ENCODE measurements at regions not wholly inside any gene's neighbourhood (a gene's known extent, or its start where the extent isn't known, plus 50 kb on each side); places are given as distances from the start of the nearest gene placed in this dataset.

DNA sequence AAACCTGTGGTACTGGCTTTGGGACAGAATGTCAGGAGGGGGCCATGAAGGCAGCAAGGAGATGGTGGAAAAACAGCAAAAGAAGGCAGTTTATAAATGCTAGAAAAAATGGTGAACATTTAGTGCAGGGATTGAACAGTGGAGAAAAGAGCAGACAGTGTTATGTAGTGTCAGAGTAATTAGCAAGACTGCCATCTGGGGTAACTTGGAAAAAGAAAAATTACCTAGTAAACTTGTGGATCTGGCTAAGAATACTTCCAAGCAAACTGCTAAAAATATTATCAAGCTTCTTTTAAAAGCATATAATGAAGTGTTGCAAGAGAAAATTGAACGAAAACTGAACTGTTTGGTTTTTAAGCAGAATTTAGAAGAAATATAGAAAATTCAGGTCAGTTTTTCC lies 267.8 kb downstream of the INSIG2 start:
- ChIA-PET POLR2A (no interaction called here), CTCF (interaction anchor here (1.7 kb wide), 1 partner anchor 21 kb away, joined by 3 read pairs; no protein-coding TSS in a partner anchor)
- Histone ChIP-seq H3K4me2 (no peak overlapping the region), H3K4me3 (no peak overlapping the region), H3K4me1 (no peaks in the 10 kb centered on the region), H3K9me3 (0 out of 3 replicates have a peak, but pooled peaks cover 3% of the 10 kb centered on the region), H3K27ac (no peak overlapping the region)
- 0% methylated on average over 1 of the region's 1 CpG for WGBS (ENCODE audit: missing lambda C conversion rate)
- no peak for ATAC-seq
- no peak for FAIRE-seq
- TF ChIP-seq NR3C1 (IDR thresholded peaks at IDR 0.05) (no peak), EHF (CRISPR knock-in tag; IDR thresholded peaks at IDR 0.05) (no peak)
- TF ChIP-seq, protein P1, sequence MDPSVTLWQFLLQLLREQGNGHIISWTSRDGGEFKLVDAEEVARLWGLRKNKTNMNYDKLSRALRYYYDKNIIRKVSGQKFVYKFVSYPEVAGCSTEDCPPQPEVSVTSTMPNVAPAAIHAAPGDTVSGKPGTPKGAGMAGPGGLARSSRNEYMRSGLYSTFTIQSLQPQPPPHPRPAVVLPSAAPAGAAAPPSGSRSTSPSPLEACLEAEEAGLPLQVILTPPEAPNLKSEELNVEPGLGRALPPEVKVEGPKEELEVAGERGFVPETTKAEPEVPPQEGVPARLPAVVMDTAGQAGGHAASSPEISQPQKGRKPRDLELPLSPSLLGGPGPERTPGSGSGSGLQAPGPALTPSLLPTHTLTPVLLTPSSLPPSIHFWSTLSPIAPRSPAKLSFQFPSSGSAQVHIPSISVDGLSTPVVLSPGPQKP (IDR thresholded peaks at IDR 0.05; ENCODE audit: low read depth, low read length): no peak
- no peak for DNase-seq (ENCODE audit: low read depth in 1 of 2, low spot score in 1 of 2)

DNA sequence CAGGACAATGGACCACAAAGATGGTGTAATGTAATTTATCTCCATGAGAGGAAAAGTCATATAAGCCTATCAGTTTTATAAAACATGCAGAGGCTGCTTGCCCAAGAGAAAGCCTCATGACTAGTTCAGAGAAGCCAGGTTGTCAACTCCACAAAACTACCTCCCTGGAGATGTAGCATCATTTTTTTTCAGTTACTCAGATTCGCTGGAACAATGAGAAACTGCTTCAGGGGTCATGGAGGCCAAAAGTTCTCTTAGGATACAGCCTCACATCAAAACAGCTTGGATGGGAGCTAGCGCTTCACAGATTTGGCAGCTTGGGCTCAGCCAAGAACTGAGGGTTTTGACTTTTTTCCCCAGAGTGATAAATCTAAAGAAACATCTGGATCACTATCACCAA lies 263.5 kb downstream of the INSIG2 start:
- FAIRE-seq (no peak), DNase-seq (ENCODE audit: low read depth in 1 of 2, low spot score in 1 of 2) (no peak), ATAC-seq (no peak)
- Histone ChIP-seq H3K9me3 (no peaks in the 10 kb centered on the region), H3K27ac (no peak overlapping the region), H3K4me2 (no peak overlapping the region), H3K4me1 (no peaks in the 10 kb centered on the region), H3K4me3 (no peak overlapping the region)
- TF ChIP-seq CHD4 (IDR thresholded peaks at IDR 0.05; ENCODE audit: borderline replicate concordance) (no peak), ZSCAN20 (CRISPR knock-in tag; IDR thresholded peaks at IDR 0.05) (no peak), HDAC2 (IDR thresholded peaks at IDR 0.05) (no peak), RARB (CRISPR knock-in tag; IDR thresholded peaks at IDR 0.05) (no peak), MAFK (IDR thresholded peaks at IDR 0.05; ENCODE audit: partially characterized antibody) (no peak), TP53 (CRISPR knock-in tag; IDR thresholded peaks at IDR 0.05) (no peak), GATA3 (IDR thresholded peaks at IDR 0.05; ENCODE audit: borderline replicate concordance) (no peak), CBX2 (IDR thresholded peaks at IDR 0.05; ENCODE audit: borderline replicate concordance, low read depth) (no peak), RCOR1 (IDR thresholded peaks at IDR 0.05; ENCODE audit: low read depth, low read length) (no peak), MYC (IDR thresholded peaks at IDR 0.05; ENCODE audit: borderline replicate concordance, low read length) (no peak), JUNB (IDR thresholded peaks at IDR 0.05) (no peak)
- TF ChIP-seq, protein P2, sequence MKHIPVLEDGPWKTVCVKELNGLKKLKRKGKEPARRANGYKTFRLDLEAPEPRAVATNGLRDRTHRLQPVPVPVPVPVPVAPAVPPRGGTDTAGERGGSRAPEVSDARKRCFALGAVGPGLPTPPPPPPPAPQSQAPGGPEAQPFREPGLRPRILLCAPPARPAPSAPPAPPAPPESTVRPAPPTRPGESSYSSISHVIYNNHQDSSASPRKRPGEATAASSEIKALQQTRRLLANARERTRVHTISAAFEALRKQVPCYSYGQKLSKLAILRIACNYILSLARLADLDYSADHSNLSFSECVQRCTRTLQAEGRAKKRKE (CRISPR knock-in tag; IDR thresholded peaks at IDR 0.05; ENCODE audit: low read depth): no peak
- TF ChIP-seq, protein P3, sequence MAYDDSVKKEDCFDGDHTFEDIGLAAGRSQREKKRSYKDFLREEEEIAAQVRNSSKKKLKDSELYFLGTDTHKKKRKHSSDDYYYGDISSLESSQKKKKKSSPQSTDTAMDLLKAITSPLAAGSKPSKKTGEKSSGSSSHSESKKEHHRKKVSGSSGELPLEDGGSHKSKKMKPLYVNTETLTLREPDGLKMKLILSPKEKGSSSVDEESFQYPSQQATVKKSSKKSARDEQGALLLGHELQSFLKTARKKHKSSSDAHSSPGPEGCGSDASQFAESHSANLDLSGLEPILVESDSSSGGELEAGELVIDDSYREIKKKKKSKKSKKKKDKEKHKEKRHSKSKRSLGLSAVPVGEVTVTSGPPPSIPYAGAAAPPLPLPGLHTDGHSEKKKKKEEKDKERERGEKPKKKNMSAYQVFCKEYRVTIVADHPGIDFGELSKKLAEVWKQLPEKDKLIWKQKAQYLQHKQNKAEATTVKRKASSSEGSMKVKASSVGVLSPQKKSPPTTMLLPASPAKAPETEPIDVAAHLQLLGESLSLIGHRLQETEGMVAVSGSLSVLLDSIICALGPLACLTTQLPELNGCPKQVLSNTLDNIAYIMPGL (CRISPR knock-in tag; IDR thresholded peaks at IDR 0.05; ENCODE audit: borderline replicate concordance): no peak
- POLR2A ChIA-PET: no interaction called here
- WGBS (ENCODE audit: missing lambda C conversion rate): 26% methylated on average over 2 of the region's 2 CpGs
- CTCF ChIA-PET: interaction anchor here (0.9 kb wide), 1 partner anchor 504 kb away, joined by 4 read pairs; no protein-coding TSS in a partner anchor

DNA sequence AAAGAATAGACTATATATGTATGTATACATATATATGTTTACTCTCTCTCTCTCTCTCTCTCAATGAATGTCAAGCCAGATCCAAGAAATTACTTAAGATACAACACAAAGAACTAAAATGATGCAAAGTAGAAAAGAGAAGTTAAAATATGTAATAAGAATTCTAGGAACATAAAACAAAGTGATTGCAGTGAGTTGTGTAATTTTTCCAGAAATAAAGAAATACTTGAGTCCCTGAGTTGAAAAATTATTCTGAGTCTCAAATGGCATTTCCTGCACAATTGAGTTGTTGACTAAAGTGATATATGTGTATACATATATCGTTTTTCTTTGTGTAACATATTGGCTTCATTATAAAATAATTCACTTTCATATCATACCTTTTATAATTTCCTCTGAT lies 262.4 kb downstream of the INSIG2 start:
- H3K27ac ChIP-seq: no peak overlapping the region
- CTCF ChIA-PET: no interaction called here
- POLR2A ChIA-PET: no interaction called here
- H3K9me3 ChIP-seq: no peaks in the 10 kb centered on the region
- no peak for ATAC-seq
- WGBS (ENCODE audit: missing lambda C conversion rate): 2% methylated on average over 1 of the region's 1 CpG
- no peaks in the 10 kb centered on the region for H3K4me1 ChIP-seq
- no peak for TF ChIP-seq RAD21 (conservative IDR thresholded peaks at IDR 0.05 in 1 of 2, IDR thresholded peaks at IDR 0.05 in 1 of 2)
- no peak for DNase-seq (ENCODE audit: low read depth in 1 of 2, low spot score in 1 of 2)
- H3K4me2 ChIP-seq: no peak overlapping the region
- FAIRE-seq: no peak
- no peak overlapping the region for H3K4me3 ChIP-seq

DNA sequence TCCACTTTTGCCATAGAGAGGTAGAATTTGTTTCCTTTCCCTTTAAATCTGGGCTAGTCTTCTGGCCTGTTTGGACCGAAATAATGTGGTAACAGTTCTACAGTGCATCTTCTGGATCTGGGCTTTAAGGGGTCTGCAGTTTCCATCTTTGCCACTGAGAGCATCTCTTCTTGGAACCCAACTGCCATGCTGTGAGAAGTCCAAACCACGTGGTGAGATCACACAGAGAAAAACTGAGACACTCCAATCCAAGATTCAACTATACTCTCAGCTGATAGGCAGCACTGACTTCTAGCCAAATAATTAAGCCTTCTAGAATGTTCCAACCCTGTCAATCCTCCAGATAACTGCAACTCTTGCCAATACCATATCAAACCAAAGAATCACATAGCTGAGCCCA lies 261.1 kb downstream of the INSIG2 start:
- POLR2A ChIA-PET: no interaction called here
- Histone ChIP-seq H3K4me1 (no peaks in the 10 kb centered on the region), H3K4me3 (no peak overlapping the region), H3K27ac (no peak overlapping the region), H3K9me3 (no peaks in the 10 kb centered on the region), H3K4me2 (no peak overlapping the region)
- no peak for DNase-seq (ENCODE audit: low read depth in 1 of 2, low spot score in 1 of 2)
- 2% methylated on average over 2 of the region's 2 CpGs for WGBS (ENCODE audit: missing lambda C conversion rate)
- FAIRE-seq: no peak
- CTCF ChIA-PET: interaction anchor here (1.2 kb wide), 1 partner anchor 19 kb away, joined by 3 read pairs; no protein-coding TSS in a partner anchor
- no peak for ATAC-seq
- no peak for TF ChIP-seq RARB (CRISPR knock-in tag; IDR thresholded peaks at IDR 0.05)
- no peak for TF ChIP-seq ZC3H11A (IDR thresholded peaks at IDR 0.05)
- TF ChIP-seq CHD4 (IDR thresholded peaks at IDR 0.05; ENCODE audit: borderline replicate concordance): no peak
- TF ChIP-seq, protein P4, sequence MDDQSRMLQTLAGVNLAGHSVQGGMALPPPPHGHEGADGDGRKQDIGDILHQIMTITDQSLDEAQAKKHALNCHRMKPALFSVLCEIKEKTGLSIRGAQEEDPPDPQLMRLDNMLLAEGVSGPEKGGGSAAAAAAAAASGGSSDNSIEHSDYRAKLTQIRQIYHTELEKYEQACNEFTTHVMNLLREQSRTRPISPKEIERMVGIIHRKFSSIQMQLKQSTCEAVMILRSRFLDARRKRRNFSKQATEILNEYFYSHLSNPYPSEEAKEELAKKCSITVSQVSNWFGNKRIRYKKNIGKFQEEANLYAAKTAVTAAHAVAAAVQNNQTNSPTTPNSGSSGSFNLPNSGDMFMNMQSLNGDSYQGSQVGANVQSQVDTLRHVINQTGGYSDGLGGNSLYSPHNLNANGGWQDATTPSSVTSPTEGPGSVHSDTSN (IDR thresholded peaks at IDR 0.05): no peak
- TF ChIP-seq ZSCAN20 (CRISPR knock-in tag; IDR thresholded peaks at IDR 0.05): no peak
- TF ChIP-seq, protein P3 (CRISPR knock-in tag; IDR thresholded peaks at IDR 0.05; ENCODE audit: borderline replicate concordance): no peak
- no peak for TF ChIP-seq MAZ (IDR thresholded peaks at IDR 0.05; ENCODE audit: borderline replicate concordance, low read depth, low read length)
- TF ChIP-seq FOSB (CRISPR knock-in tag; IDR thresholded peaks at IDR 0.05): no peak
- TF ChIP-seq HOXA7 (CRISPR knock-in tag; IDR thresholded peaks at IDR 0.05): no peak
- no peak for TF ChIP-seq ZNF302 (CRISPR knock-in tag; IDR thresholded peaks at IDR 0.05)
- TF ChIP-seq HEYL (CRISPR knock-in tag; IDR thresholded peaks at IDR 0.05): no peak
- no peak for TF ChIP-seq CBX2 (IDR thresholded peaks at IDR 0.05; ENCODE audit: borderline replicate concordance, low read depth)
